ENCODE measurements at regions not wholly inside any gene's neighbourhood (a gene's known extent, or its start where the extent isn't known, plus 50 kb on each side); places are given as distances from the start of the nearest gene placed in this dataset.

DNA sequence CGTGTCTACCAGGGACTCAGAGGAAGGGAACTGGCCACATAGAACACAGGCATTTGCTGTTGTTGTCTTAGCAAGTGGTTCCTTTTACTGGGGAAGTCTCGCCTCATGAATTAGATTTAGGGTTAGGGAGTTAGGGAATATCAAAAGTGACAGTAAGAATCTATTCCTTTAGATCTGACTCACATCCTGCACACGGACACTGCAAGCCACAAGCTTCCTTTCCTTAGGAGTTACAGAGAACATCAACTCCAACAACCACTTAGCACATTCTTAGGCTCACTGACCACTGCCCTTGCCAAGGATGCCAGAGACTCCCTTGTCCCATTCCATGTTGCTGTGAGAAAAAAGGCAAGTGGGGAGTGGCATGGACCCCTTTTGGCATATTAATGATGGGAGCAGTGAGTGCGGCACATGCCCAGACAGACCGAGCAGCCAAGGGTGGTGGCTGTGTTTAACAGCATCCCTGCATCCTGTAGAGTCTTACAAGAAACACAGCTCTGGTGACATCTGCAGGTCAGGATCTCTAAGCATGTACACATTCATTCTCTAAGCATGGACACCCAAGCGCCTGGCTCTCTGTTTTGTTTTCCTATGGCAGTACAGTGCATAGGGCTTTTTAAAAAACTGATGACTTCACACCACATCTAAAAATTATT lies 745.6 kb upstream of the RAB6C start:
- CTCF ChIA-PET = no interaction called here
- peak in 1 of 2 experiments; percentile 13 for DNase-seq
- Histone ChIP-seq H3K27me3 (replicated peaks; ENCODE audit: control insufficient read depth, insufficient read depth, low read length) (no peaks in the 10 kb centered on the region), H3K36me3 (ENCODE audit: control insufficient read depth, insufficient read depth, low read length) (no peaks in the 10 kb centered on the region), H3K4me1 (no peaks in the 10 kb centered on the region), H3K9me3 (no peaks in the 10 kb centered on the region), H3K4me3 (ENCODE audit: low read depth, low read length) (no peak overlapping the region)
- intact Hi-C loops (cut with micrococcal nuclease; ENCODE audit: unreplicated experiment) = no loop called here
- TF ChIP-seq, protein P1, sequence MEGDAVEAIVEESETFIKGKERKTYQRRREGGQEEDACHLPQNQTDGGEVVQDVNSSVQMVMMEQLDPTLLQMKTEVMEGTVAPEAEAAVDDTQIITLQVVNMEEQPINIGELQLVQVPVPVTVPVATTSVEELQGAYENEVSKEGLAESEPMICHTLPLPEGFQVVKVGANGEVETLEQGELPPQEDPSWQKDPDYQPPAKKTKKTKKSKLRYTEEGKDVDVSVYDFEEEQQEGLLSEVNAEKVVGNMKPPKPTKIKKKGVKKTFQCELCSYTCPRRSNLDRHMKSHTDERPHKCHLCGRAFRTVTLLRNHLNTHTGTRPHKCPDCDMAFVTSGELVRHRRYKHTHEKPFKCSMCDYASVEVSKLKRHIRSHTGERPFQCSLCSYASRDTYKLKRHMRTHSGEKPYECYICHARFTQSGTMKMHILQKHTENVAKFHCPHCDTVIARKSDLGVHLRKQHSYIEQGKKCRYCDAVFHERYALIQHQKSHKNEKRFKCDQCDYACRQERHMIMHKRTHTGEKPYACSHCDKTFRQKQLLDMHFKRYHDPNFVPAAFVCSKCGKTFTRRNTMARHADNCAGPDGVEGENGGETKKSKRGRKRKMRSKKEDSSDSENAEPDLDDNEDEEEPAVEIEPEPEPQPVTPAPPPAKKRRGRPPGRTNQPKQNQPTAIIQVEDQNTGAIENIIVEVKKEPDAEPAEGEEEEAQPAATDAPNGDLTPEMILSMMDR (IDR thresholded peaks at IDR 0.05; ENCODE audit: insufficient read depth in 1 of 2, low read depth in 1 of 2, low read length in 1 of 2, severe bottlenecking in 1 of 2, unreplicated experiment in 1 of 2) = peak in 1 of 2 experiments; percentile 16
- H3K36me3 Mint-ChIP-seq (ENCODE audit: insufficient read depth, unreplicated experiment) = no peaks in the 10 kb centered on the region
- H3K27me3 Mint-ChIP-seq (ENCODE audit: insufficient read depth, unreplicated experiment) = peaks cover 7% of the 10 kb centered on the region
- no peaks in the 10 kb centered on the region for H3K4me1 Mint-ChIP-seq (ENCODE audit: low read depth, unreplicated experiment)
- H3K9me3 Mint-ChIP-seq (ENCODE audit: unreplicated experiment) = no peaks in the 10 kb centered on the region
- POLR2A ChIA-PET = no interaction called here
- H3K27ac Mint-ChIP-seq (ENCODE audit: unreplicated experiment) = no peak overlapping the region
- no peak overlapping the region for H3K4me3 Mint-ChIP-seq (ENCODE audit: unreplicated experiment)
- no TSS peak for BruUV-seq (replicated peaks)

- H3K9me3 ChIP-seq = no peaks in the 10 kb centered on the region
- DNase-seq = no peak
- BruUV-seq (replicated peaks) = no TSS peak
- Mint-ChIP-seq H3K4me3 (ENCODE audit: unreplicated experiment) (no peak overlapping the region), H3K27me3 (ENCODE audit: insufficient read depth, unreplicated experiment) (peaks cover 11% of the 10 kb centered on the region), H3K36me3 (ENCODE audit: insufficient read depth, unreplicated experiment) (no peaks in the 10 kb centered on the region), H3K9me3 (ENCODE audit: unreplicated experiment) (no peaks in the 10 kb centered on the region), H3K27ac (ENCODE audit: unreplicated experiment) (no peak overlapping the region), H3K4me1 (ENCODE audit: low read depth, unreplicated experiment) (no peaks in the 10 kb centered on the region)
- H3K4me3 ChIP-seq (ENCODE audit: low read depth, low read length) = no peak overlapping the region
- TF ChIP-seq, protein P1 (IDR thresholded peaks at IDR 0.05; ENCODE audit: insufficient read depth in 1 of 2, low read depth in 1 of 2, low read length in 1 of 2, severe bottlenecking in 1 of 2, unreplicated experiment in 1 of 2) = no peak
- intact Hi-C loops (cut with micrococcal nuclease; ENCODE audit: unreplicated experiment) = no loop called here
- POLR2A ChIA-PET = no interaction called here
- CTCF ChIA-PET = no interaction called here
- no peaks in the 10 kb centered on the region for H3K4me1 ChIP-seq
- H3K27me3 ChIP-seq (replicated peaks; ENCODE audit: control insufficient read depth, insufficient read depth, low read length) = no peaks in the 10 kb centered on the region
- H3K36me3 ChIP-seq (ENCODE audit: control insufficient read depth, insufficient read depth, low read length) = no peaks in the 10 kb centered on the region
Measured at GRCh38 chr2:129236601-129237000, 742.9 kb upstream of the RAB6C start.

GRCh38 chr2:129237966-129238725 lies 741.3 kb upstream of the RAB6C start:
- no peak overlapping the region for H3K27ac Mint-ChIP-seq (ENCODE audit: unreplicated experiment)

More at GRCh38 chr2:129237966-129238725, 741.3 kb upstream of the RAB6C start:
- intact Hi-C loops (cut with micrococcal nuclease; ENCODE audit: unreplicated experiment) = no loop called here
- Mint-ChIP-seq H3K36me3 (ENCODE audit: insufficient read depth, unreplicated experiment) (no peaks in the 10 kb centered on the region), H3K4me1 (ENCODE audit: low read depth, unreplicated experiment) (no peaks in the 10 kb centered on the region), H3K9me3 (ENCODE audit: unreplicated experiment) (no peaks in the 10 kb centered on the region), H3K27me3 (ENCODE audit: insufficient read depth, unreplicated experiment) (peaks cover 13% of the 10 kb centered on the region), H3K4me3 (ENCODE audit: unreplicated experiment) (no peak overlapping the region)
- ChIA-PET CTCF (no interaction called here), POLR2A (no interaction called here)
- H3K4me3 ChIP-seq (ENCODE audit: low read depth, low read length) = no peak overlapping the region
- no peaks in the 10 kb centered on the region for H3K9me3 ChIP-seq
- no TSS peak for BruUV-seq (replicated peaks)
- no peaks in the 10 kb centered on the region for H3K36me3 ChIP-seq (ENCODE audit: control insufficient read depth, insufficient read depth, low read length)
- H3K4me1 ChIP-seq = no peaks in the 10 kb centered on the region
- no peak for DNase-seq
- H3K27me3 ChIP-seq (replicated peaks; ENCODE audit: control insufficient read depth, insufficient read depth, low read length) = no peaks in the 10 kb centered on the region
- TF ChIP-seq, protein P1 (IDR thresholded peaks at IDR 0.05; ENCODE audit: insufficient read depth in 1 of 2, low read depth in 1 of 2, low read length in 1 of 2, severe bottlenecking in 1 of 2, unreplicated experiment in 1 of 2) = no peak

All from Caco-2 (cell line).